Sigmoid colon (tissue), 3 donors: ENCODE measurements at regions not wholly inside any gene's neighbourhood (a gene's known extent, or its start where the extent isn't known, plus 50 kb on each side); places are given as distances from the start of the nearest gene placed in this dataset.

ENCODE experiments used
- POLR2A ChIP-seq, 2 donors: fragments of 450-650 bp; IDR thresholded peaks; one replicate each; pipeline ENCODE4 v1.6.1; 2016; ENCODE audit warnings: antibody characterized with exemption in 2 of 2, mild to moderate bottlenecking in 2 of 2, moderate library complexity in 2 of 2
- TF ChIP-seq, protein P1 (sequence below), 4 experiments: fragments of 450-650 bp in 3 of 4; fragments of 200-600 bp in 1 of 4; IDR thresholded peaks; one replicate each; pipeline ENCODE4 v1.5.1; 2016 to 2019; ENCODE audit warnings: antibody characterized with exemption in 4 of 4, mild to moderate bottlenecking in 3 of 4, moderate library complexity in 2 of 4

DNA sequence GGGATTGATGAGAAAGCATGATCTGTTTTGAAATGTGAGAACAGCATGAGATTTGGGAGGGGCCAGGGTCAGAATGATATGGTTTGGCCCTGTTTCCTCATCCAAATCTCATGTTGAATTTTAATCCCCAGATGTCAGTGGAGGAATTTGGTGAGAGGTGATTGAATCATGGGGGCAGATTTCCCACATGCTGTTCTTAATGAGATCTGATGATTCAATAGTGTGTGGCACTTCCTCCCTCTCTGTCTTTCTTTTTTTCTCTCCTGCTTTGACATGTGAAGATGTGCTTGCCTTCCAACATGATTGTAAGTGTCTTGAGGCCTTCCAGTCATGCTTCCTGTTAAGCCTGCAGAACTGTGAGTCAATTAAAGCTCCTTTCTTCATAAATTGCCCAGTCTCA is 1060.3 kb upstream of the CITED2 start:
- TF ChIP-seq, protein P1, sequence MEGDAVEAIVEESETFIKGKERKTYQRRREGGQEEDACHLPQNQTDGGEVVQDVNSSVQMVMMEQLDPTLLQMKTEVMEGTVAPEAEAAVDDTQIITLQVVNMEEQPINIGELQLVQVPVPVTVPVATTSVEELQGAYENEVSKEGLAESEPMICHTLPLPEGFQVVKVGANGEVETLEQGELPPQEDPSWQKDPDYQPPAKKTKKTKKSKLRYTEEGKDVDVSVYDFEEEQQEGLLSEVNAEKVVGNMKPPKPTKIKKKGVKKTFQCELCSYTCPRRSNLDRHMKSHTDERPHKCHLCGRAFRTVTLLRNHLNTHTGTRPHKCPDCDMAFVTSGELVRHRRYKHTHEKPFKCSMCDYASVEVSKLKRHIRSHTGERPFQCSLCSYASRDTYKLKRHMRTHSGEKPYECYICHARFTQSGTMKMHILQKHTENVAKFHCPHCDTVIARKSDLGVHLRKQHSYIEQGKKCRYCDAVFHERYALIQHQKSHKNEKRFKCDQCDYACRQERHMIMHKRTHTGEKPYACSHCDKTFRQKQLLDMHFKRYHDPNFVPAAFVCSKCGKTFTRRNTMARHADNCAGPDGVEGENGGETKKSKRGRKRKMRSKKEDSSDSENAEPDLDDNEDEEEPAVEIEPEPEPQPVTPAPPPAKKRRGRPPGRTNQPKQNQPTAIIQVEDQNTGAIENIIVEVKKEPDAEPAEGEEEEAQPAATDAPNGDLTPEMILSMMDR (IDR thresholded peaks at IDR 0.05), result no peak
- TF ChIP-seq POLR2A (IDR thresholded peaks at IDR 0.05), result no peak
